ENCODE measurements at regions not wholly inside any gene's neighbourhood (a gene's known extent, or its start where the extent isn't known, plus 50 kb on each side); places are given as distances from the start of the nearest gene placed in this dataset.

DNA sequence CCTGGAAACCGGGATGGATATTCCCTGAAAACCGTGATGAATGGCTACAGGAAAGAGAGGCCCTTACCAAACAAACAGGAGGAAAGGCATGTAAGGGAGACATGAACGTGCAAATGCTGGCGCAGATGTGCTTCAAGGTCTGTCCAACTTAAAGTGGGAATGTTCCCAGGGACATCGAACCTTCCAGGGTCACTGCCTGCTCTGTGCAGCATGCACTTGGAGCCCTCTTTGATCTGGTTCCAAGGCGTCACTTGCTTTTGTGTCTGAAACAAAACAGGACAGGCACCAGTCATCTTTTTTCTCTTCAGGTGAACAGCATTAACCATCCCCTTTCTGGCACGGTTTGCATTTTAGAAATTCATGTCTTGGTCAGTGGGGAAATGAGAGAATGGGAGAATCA is 479.4 kb downstream of the RASEF start:
- TF ChIP-seq, protein P1, sequence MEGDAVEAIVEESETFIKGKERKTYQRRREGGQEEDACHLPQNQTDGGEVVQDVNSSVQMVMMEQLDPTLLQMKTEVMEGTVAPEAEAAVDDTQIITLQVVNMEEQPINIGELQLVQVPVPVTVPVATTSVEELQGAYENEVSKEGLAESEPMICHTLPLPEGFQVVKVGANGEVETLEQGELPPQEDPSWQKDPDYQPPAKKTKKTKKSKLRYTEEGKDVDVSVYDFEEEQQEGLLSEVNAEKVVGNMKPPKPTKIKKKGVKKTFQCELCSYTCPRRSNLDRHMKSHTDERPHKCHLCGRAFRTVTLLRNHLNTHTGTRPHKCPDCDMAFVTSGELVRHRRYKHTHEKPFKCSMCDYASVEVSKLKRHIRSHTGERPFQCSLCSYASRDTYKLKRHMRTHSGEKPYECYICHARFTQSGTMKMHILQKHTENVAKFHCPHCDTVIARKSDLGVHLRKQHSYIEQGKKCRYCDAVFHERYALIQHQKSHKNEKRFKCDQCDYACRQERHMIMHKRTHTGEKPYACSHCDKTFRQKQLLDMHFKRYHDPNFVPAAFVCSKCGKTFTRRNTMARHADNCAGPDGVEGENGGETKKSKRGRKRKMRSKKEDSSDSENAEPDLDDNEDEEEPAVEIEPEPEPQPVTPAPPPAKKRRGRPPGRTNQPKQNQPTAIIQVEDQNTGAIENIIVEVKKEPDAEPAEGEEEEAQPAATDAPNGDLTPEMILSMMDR (conservative IDR thresholded peaks at IDR 0.05; ENCODE audit: low read depth, low read length) = no peak
- TF ChIP-seq EZH2 (IDR thresholded peaks at IDR 0.05; ENCODE audit: low read length, unreplicated experiment) = no peak

Measured in PC-3 (cell line).